GM12892 (cell line): ENCODE measurements at regions not wholly inside any gene's neighbourhood (a gene's known extent, or its start where the extent isn't known, plus 50 kb on each side); places are given as distances from the start of the nearest gene placed in this dataset.

Source experiments
- POLR2A ChIP-seq: IDR thresholded peaks from 2 replicates; pipeline ENCODE4 v1.6.1; 2011; ENCODE audit warnings: low read depth, low read length, control low read depth
- POLR2AphosphoS5 ChIP-seq: IDR thresholded peaks from 2 replicates; pipeline ENCODE4 v1.6.1; 2011; ENCODE audit warnings: low read depth, low read length, control low read depth
- TAF1 ChIP-seq: IDR thresholded peaks from 2 replicates; pipeline ENCODE4 v1.6.1; 2011; ENCODE audit warnings: low read depth, mild to moderate bottlenecking, control low read depth, low read length, borderline replicate concordance

GRCh38 chr10:109205929-109206585 lies 717.3 kb downstream of the XPNPEP1 start:
- TF ChIP-seq POLR2AphosphoS5 (no peak), POLR2A (no peak), TAF1 (no peak)
